Loucy (cell line): ENCODE measurements at regions not wholly inside any gene's neighbourhood (a gene's known extent, or its start where the extent isn't known, plus 50 kb on each side); places are given as distances from the start of the nearest gene placed in this dataset.

ENCODE experiments used
- EZH2phosphoT487 ChIP-seq: fragments of 200-600 bp; IDR thresholded peaks from 2 replicates; pipeline ENCODE4 v1.6.1; 2018; ENCODE audit warnings: antibody characterized with exemption, mild to moderate bottlenecking, moderate library complexity, borderline replicate concordance
- TF ChIP-seq, protein P1 (sequence below): fragments of 200-600 bp; sonication (generic); conservative IDR thresholded peaks from 2 replicates; pipeline ENCODE4 v1.5.1; 2014; ENCODE audit warnings: mild to moderate bottlenecking, antibody characterized with exemption, low read length

- TF ChIP-seq, protein P1, sequence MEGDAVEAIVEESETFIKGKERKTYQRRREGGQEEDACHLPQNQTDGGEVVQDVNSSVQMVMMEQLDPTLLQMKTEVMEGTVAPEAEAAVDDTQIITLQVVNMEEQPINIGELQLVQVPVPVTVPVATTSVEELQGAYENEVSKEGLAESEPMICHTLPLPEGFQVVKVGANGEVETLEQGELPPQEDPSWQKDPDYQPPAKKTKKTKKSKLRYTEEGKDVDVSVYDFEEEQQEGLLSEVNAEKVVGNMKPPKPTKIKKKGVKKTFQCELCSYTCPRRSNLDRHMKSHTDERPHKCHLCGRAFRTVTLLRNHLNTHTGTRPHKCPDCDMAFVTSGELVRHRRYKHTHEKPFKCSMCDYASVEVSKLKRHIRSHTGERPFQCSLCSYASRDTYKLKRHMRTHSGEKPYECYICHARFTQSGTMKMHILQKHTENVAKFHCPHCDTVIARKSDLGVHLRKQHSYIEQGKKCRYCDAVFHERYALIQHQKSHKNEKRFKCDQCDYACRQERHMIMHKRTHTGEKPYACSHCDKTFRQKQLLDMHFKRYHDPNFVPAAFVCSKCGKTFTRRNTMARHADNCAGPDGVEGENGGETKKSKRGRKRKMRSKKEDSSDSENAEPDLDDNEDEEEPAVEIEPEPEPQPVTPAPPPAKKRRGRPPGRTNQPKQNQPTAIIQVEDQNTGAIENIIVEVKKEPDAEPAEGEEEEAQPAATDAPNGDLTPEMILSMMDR: no peak
- no peak for TF ChIP-seq EZH2phosphoT487
Observed at GRCh38 chr5:5979377-5979760, 399.0 kb downstream of the MED10 start.
